OCI-LY3 (cell line): ENCODE measurements at regions not wholly inside any gene's neighbourhood (a gene's known extent, or its start where the extent isn't known, plus 50 kb on each side); places are given as distances from the start of the nearest gene placed in this dataset.

Experiments
- H2AFZ ChIP-seq: fragments of 200-600, 300-600 bp; shearing (Covaris generic); 2 replicates; pipeline ENCODE4 v1.6.0; 2014; ENCODE audit warnings: antibody characterized with exemption, low read depth, low read length
- H3K27ac ChIP-seq: fragments of 200-600, 300-600 bp; sonication (generic); 2 replicates; pipeline ENCODE4 v1.5.1; 2014; ENCODE audit warnings: mild to moderate bottlenecking, low read length, moderate library complexity, mixed read lengths
- H3K27me3 ChIP-seq: fragments of 200-600, 300-600 bp; sonication (generic); 2 replicates; pipeline ENCODE4 v1.6.1; 2014; ENCODE audit warnings: low read depth, low read length, mixed read lengths
- H3K36me3 ChIP-seq: fragments of 200-600, 300-600 bp; sonication (generic); replicated peaks from 2 replicates; pipeline ENCODE3; 2014; ENCODE audit warnings: low read depth, low read length, mixed read lengths
- H3K4me1 ChIP-seq: fragments of 300-600, 200-600 bp; sonication (generic); 2 replicates; pipeline ENCODE4 v1.6.1; 2014; ENCODE audit warnings: low read length, mixed read lengths
- H3K4me2 ChIP-seq: fragments of 200-600, 300-600 bp; sonication (generic); 2 replicates; pipeline ENCODE4 v1.6.1; 2014; ENCODE audit warnings: low read length, mixed read lengths
- H3K4me3 ChIP-seq: fragments of 300-600, 200-600 bp; sonication (generic); 2 replicates; pipeline ENCODE4 v1.5.1; 2014; ENCODE audit warnings: antibody characterized with exemption, mild to moderate bottlenecking, low read length, moderate library complexity
- H3K79me2 ChIP-seq: fragments of 300-600, 200-600 bp; shearing (Covaris generic); 2 replicates; pipeline ENCODE4 v1.6.1; 2014; ENCODE audit warnings: mild to moderate bottlenecking, low read length, mixed read lengths
- H3K9ac ChIP-seq: fragments of 300-600, 200-600 bp; shearing (Covaris generic); 2 replicates; pipeline ENCODE4 v1.6.0; 2014; ENCODE audit warnings: mild to moderate bottlenecking, low read length, moderate library complexity
- H3K9me3 ChIP-seq: fragments of 200-600, 300-600 bp; shearing (Covaris generic); 2 replicates; pipeline ENCODE4 v1.6.1; 2014; ENCODE audit warnings: low read length, mixed read lengths; ENCODE audit not compliant: insufficient read depth
- H4K20me1 ChIP-seq: fragments of 200-600, 300-600 bp; sonication (generic); 2 replicates; pipeline ENCODE4 v1.6.1; 2016; ENCODE audit warnings: low read length, mixed read lengths; ENCODE audit not compliant: insufficient read depth
- EZH2phosphoT487 ChIP-seq: fragments of 200-600 bp; shearing (Covaris generic); IDR thresholded peaks from 2 replicates; pipeline ENCODE4 v1.6.1; 2018; ENCODE audit warnings: antibody characterized with exemption, mixed run types, low read depth
- TF ChIP-seq, protein P1 (sequence below): fragments of 200-600, 300-600 bp; sonication (generic); IDR thresholded peaks from 2 replicates; pipeline ENCODE4 v1.5.1; 2014; ENCODE audit warnings: antibody characterized with exemption, low read length, low read depth

DNA sequence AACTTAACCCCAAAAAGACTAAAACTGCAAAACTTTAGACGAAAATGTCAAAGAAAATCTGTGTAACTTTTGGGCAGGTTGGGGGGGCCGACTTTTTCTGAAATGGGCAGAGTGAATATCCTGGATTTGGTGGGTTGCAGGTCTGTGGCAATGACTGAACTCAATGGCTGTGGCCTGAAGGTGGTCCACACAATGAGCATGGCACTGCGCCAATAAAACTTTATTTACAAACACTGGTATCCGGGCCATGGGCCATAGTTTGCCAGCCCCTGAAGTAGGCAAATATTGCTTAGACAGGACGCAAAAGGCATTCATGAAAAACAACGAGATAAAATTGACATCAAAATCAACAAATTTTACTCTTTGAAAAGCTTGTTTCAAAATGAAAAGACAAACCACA, 66.2 kb downstream of the RTP5 start:
- Histone ChIP-seq H3K4me1 (no peaks in the 10 kb centered on the region), H3K36me3 (no peaks in the 10 kb centered on the region), H3K27ac (no peak overlapping the region), H4K20me1 (no peaks in the 10 kb centered on the region), H3K4me2 (no peak overlapping the region), H2AFZ (no peak overlapping the region), H3K9ac (no peak overlapping the region), H3K9me3 (no peaks in the 10 kb centered on the region), H3K79me2 (no peaks in the 10 kb centered on the region), H3K4me3 (no peak overlapping the region), H3K27me3 (no peaks in the 10 kb centered on the region)
- no peak for TF ChIP-seq EZH2phosphoT487
- TF ChIP-seq, protein P1, sequence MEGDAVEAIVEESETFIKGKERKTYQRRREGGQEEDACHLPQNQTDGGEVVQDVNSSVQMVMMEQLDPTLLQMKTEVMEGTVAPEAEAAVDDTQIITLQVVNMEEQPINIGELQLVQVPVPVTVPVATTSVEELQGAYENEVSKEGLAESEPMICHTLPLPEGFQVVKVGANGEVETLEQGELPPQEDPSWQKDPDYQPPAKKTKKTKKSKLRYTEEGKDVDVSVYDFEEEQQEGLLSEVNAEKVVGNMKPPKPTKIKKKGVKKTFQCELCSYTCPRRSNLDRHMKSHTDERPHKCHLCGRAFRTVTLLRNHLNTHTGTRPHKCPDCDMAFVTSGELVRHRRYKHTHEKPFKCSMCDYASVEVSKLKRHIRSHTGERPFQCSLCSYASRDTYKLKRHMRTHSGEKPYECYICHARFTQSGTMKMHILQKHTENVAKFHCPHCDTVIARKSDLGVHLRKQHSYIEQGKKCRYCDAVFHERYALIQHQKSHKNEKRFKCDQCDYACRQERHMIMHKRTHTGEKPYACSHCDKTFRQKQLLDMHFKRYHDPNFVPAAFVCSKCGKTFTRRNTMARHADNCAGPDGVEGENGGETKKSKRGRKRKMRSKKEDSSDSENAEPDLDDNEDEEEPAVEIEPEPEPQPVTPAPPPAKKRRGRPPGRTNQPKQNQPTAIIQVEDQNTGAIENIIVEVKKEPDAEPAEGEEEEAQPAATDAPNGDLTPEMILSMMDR: no peak

DNA sequence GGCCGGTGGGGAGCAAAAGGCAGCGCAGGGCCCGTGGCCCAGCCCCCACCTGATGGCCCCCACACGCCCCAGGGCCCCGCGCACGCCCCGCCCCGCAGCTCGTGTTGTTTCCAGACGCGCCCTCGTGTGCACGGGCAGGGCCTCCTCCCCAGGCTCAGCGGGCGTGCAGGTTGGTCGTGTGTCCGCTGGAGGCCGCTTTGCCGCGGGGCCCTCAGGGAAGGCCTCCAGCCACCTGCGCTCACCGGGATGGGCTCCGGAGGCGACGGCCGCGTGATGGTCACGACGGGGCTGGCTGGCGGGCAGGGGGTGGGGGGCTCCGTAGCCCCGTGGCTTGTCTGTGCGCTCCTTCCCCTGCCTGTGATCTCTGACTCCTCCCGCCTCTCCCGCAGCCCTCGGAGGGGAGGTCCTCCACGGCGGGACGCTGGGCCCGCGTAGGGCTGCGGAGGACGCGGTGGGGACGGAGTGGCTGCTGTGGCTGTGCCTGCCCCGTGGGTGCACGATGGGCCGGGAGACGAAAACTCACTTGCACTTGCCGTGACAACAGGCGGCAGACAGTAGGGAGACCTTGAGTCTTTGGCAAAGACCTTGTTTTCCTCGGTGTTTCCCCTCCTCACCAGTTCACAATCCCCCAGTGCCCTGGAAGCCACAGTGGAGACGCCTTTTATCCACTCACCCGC, 67.1 kb downstream of the RTP5 start:
- H2AFZ ChIP-seq: no peak overlapping the region
- H3K27me3 ChIP-seq: no peaks in the 10 kb centered on the region
- no peak overlapping the region for H3K9ac ChIP-seq
- H4K20me1 ChIP-seq: no peaks in the 10 kb centered on the region
- TF ChIP-seq EZH2phosphoT487: no peak
- TF ChIP-seq, protein P1: no peak
- no peaks in the 10 kb centered on the region for H3K36me3 ChIP-seq
- no peak overlapping the region for H3K27ac ChIP-seq
- no peaks in the 10 kb centered on the region for H3K79me2 ChIP-seq
- no peaks in the 10 kb centered on the region for H3K9me3 ChIP-seq
- H3K4me1 ChIP-seq: no peaks in the 10 kb centered on the region
- H3K4me3 ChIP-seq: no peak overlapping the region
- no peak overlapping the region for H3K4me2 ChIP-seq

DNA sequence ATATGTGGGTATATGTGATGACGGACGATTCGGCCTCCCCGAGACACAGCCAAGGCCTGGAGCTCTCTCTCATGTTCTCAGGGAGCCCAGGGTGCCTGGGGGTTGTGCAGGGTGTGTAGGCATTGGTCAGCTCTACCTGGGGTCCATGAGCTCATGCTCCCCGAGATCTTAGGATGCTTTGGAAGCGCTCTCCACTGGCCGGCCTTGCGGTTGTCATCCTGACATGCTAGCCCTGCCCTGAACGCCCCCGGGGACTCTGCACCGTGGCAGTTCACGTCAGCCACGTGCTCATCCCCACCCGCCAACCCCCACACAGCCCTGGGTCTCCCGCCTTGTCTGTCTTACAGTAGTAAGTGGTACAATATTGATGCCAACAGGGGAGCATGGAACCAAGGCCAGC, 67.8 kb downstream of the RTP5 start:
- no peak overlapping the region for H3K27ac ChIP-seq
- no peaks in the 10 kb centered on the region for H3K4me1 ChIP-seq
- H4K20me1 ChIP-seq: no peaks in the 10 kb centered on the region
- no peak overlapping the region for H3K4me2 ChIP-seq
- no peak overlapping the region for H2AFZ ChIP-seq
- TF ChIP-seq, protein P1: no peak
- no peak for TF ChIP-seq EZH2phosphoT487
- no peaks in the 10 kb centered on the region for H3K36me3 ChIP-seq
- H3K9me3 ChIP-seq: no peaks in the 10 kb centered on the region
- no peak overlapping the region for H3K4me3 ChIP-seq
- H3K9ac ChIP-seq: no peak overlapping the region
- no peaks in the 10 kb centered on the region for H3K79me2 ChIP-seq
- H3K27me3 ChIP-seq: no peaks in the 10 kb centered on the region

DNA sequence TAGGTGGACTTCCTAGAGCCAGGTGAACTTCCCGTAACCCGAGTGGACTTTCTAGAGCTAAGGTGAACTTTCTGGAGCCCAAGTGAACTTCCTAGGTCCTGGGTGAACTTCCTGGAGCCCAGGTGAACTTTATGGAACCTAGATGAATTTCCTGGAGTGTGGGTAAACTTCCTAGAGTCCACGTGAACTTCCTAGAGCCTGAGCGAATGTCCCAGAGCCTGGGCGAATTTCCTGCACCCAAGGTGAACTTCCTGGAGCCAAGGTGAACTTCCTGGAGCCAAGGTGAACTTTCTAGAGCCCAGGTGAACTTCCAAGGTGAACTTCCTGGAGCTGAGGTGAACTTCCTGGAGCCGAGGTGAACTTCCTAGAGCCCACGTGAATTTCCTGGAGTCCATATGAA, 70.0 kb downstream of the RTP5 start:
- Histone ChIP-seq H3K27ac (no peak overlapping the region), H3K27me3 (no peaks in the 10 kb centered on the region), H3K36me3 (no peaks in the 10 kb centered on the region), H3K9me3 (no peaks in the 10 kb centered on the region), H2AFZ (no peak overlapping the region), H4K20me1 (no peaks in the 10 kb centered on the region), H3K4me2 (no peak overlapping the region), H3K79me2 (no peaks in the 10 kb centered on the region), H3K4me1 (no peaks in the 10 kb centered on the region), H3K9ac (no peak overlapping the region), H3K4me3 (no peak overlapping the region)
- no peak for TF ChIP-seq EZH2phosphoT487
- TF ChIP-seq, protein P1: no peak
